Keratinocyte (primary cell): ENCODE measurements at regions not wholly inside any gene's neighbourhood (a gene's known extent, or its start where the extent isn't known, plus 50 kb on each side); places are given as distances from the start of the nearest gene placed in this dataset.

ENCODE experiments used
- EZH2 ChIP-seq: IDR thresholded peaks from one replicate; pipeline ENCODE4 v1.6.1; 2012; ENCODE audit warnings: inconsistent platforms, mild to moderate bottlenecking, low read length, moderate library complexity
- TF ChIP-seq, protein P1 (sequence below), 3 experiments: IDR thresholded peaks in 1 of 3; conservative IDR thresholded peaks in 1 of 3; optimal IDR thresholded peaks in 1 of 3; 2 replicates in 2 of 3; 3 replicates in 1 of 3; pipeline versions ENCODE3 to v1.5.1; 2011; ENCODE audit warnings: low read length in 3 of 3, mild to moderate bottlenecking in 3 of 3, moderate library complexity in 2 of 3, control low read depth in 1 of 3, inconsistent platforms in 1 of 3; ENCODE audit not compliant: insufficient read depth in 2 of 3; ENCODE audit errors: extremely low read depth in 1 of 3

DNA sequence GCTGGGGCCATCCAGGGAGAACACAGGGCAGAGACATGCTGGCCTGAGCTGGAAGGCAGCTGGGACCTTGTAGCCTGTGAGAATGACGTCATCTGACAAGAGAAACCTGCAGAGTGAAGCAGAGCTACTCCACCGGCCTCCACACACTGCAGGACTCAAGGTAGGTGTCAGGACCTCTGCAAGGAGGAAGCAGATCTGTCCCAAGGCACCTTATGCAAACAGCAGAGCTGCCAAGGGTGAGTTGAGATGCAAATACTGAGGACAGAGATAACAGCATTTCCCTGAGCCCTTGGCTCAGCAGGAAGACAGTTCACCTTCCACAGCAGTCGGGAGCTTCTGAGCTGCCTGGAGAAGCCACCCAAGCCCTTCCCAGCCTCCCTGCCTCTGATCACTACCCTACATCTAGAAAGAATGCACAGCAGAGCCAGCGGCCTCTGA is 51.9 kb upstream of the IGSF9B start:
- TF ChIP-seq, protein P1, sequence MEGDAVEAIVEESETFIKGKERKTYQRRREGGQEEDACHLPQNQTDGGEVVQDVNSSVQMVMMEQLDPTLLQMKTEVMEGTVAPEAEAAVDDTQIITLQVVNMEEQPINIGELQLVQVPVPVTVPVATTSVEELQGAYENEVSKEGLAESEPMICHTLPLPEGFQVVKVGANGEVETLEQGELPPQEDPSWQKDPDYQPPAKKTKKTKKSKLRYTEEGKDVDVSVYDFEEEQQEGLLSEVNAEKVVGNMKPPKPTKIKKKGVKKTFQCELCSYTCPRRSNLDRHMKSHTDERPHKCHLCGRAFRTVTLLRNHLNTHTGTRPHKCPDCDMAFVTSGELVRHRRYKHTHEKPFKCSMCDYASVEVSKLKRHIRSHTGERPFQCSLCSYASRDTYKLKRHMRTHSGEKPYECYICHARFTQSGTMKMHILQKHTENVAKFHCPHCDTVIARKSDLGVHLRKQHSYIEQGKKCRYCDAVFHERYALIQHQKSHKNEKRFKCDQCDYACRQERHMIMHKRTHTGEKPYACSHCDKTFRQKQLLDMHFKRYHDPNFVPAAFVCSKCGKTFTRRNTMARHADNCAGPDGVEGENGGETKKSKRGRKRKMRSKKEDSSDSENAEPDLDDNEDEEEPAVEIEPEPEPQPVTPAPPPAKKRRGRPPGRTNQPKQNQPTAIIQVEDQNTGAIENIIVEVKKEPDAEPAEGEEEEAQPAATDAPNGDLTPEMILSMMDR (optimal IDR thresholded peaks at IDR 0.05 in 1 of 3, IDR thresholded peaks at IDR 0.05 in 1 of 3, conservative IDR thresholded peaks at IDR 0.05 in 1 of 3; ENCODE audit: extremely low read depth in 1 of 3, insufficient read depth in 2 of 3, low read length in 3 of 3): no peak
- no peak for TF ChIP-seq EZH2
